NT2/D1 (cell line): ENCODE measurements at regions not wholly inside any gene's neighbourhood (a gene's known extent, or its start where the extent isn't known, plus 50 kb on each side); places are given as distances from the start of the nearest gene placed in this dataset.

ENCODE experiments used
- SUZ12 ChIP-seq: IDR thresholded peaks from 2 replicates; pipeline ENCODE4 v1.6.1; 2011; ENCODE audit not compliant: insufficient read length, insufficient read depth; ENCODE audit errors: extremely low read depth
- YY1 ChIP-seq: IDR thresholded peaks from 2 replicates; pipeline ENCODE4 v1.6.1; 2011; ENCODE audit not compliant: insufficient read length, insufficient read depth

- TF ChIP-seq SUZ12 (no peak), YY1 (no peak)
Measured at GRCh38 chr7:67758551-67758950, 761.9 kb downstream of the TYW1 start.
